Upper lobe of left lung (tissue), 6 donors: ENCODE measurements at regions not wholly inside any gene's neighbourhood (a gene's known extent, or its start where the extent isn't known, plus 50 kb on each side); places are given as distances from the start of the nearest gene placed in this dataset.
"Not testable (repeated sequence)": the region's sequence is repeated elsewhere in the genome, so short reads cannot be mapped to it uniquely, and the experiment has no call there.

Experiments used
- ATAC-seq, 2 donors: fragments of 200-7000 bp; cut with Tn5 transposase; one replicate each; pipeline ENCODE4 v1.9.1; 2022; ENCODE audit warnings: mild to moderate bottlenecking in 2 of 2, moderate library complexity in 2 of 2; ENCODE audit not compliant: low FRiP score in 2 of 2
- DNase-seq, 2 donors: peaks; one replicate each; pipeline ENCODE4 v3.0.0-alpha.2; 2019 to 2020
- H3K27ac ChIP-seq, 4 donors: fragments of 200-600 bp; sonication (generic); one replicate each; pipeline ENCODE4 v1.5.1; 2016 to 2019
- H3K27me3 ChIP-seq, 4 donors: fragments of 200-600 bp; sonication (generic); one replicate each; pipeline ENCODE4 v1.5.1; 2017 to 2019
- H3K36me3 ChIP-seq, 4 donors: fragments of 200-600 bp; sonication (generic); one replicate each; pipeline ENCODE4 v1.5.1; 2016 to 2019
- H3K4me1 ChIP-seq, 4 donors: fragments of 200-600 bp; sonication (generic); one replicate each; pipeline ENCODE4 v1.5.1; 2018 to 2019
- H3K4me3 ChIP-seq, 4 donors: fragments of 200-600 bp; sonication (generic); one replicate each; pipeline ENCODE4 v1.5.1; 2017 to 2019; ENCODE audit warnings: mild to moderate bottlenecking in 2 of 4, moderate library complexity in 1 of 4
- H3K9me3 ChIP-seq, 4 donors: fragments of 200-600 bp; sonication (generic); one replicate each; pipeline ENCODE4 v1.5.1; 2018 to 2019
- CTCF ChIP-seq, 6 experiments: fragments of 450-650 bp in 4 of 6; fragments of 200-600 bp in 2 of 6; sonication (generic) in 2 of 6; IDR thresholded peaks; one replicate each; pipeline ENCODE4 v1.5.1; 2016 to 2019; ENCODE audit warnings: antibody characterized with exemption in 6 of 6
- EP300 ChIP-seq, 4 donors: sonication (generic); formaldehyde crosslinking; IDR thresholded peaks; one replicate each; pipeline ENCODE4 v1.5.1; 2017; ENCODE audit warnings: antibody characterized with exemption in 4 of 4, control low read depth in 2 of 4
- POLR2A ChIP-seq, 4 donors: fragments of 450-650 bp; IDR thresholded peaks; one replicate each; pipeline ENCODE4 v1.5.1; 2016 to 2017; ENCODE audit warnings: antibody characterized with exemption in 4 of 4, mild to moderate bottlenecking in 2 of 4
- POLR2AphosphoS5 ChIP-seq, 2 donors: sonication (generic); formaldehyde crosslinking; IDR thresholded peaks; one replicate each; pipeline ENCODE4 v1.5.1; 2017; ENCODE audit warnings: antibody characterized with exemption in 2 of 2
- WGBS, 2 donors: methylation state at CpG; one replicate each; pipeline ENCODE4 v1.1.5; 2017 to 2018; 5-methylcytosine and 5-hydroxymethylcytosine counted together
- donor health status: DM: no; HTN: no; CAD: no; lungs with moderate emphysema.
- donor health status: DM: no; HTN: yes; CAD: no; lungs with severe emphysema.

DNA sequence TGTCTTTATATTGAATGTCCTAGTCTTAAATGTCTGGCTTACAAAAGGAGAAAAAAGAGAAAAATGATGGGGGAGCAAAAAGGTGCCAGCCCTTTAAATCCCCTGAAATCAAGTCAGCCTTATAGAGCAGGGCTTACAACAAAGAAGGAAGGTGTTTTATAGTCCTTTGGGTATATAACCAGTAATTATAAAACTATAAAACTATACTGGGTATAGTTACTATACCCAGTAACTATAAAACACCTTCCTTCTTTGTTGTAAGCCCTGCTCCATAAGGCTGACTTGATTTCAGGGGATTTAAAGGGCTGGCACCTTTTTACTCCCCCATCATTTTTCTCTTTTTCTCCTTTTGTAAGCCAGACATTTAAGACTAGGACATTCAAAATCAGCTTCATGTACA, 598.0 kb upstream of the SEMA6D start:
- no peaks in the 10 kb centered on the region for H3K36me3 ChIP-seq
- H3K27ac ChIP-seq: no peak overlapping the region
- ATAC-seq (no peak), DNase-seq (no peak)
- no peaks in the 10 kb centered on the region for H3K4me1 ChIP-seq
- TF ChIP-seq POLR2AphosphoS5 (IDR thresholded peaks at IDR 0.05): no peak
- H3K9me3 ChIP-seq: no peaks in the 10 kb centered on the region
- H3K27me3 ChIP-seq: no peaks in the 10 kb centered on the region
- no peak overlapping the region for H3K4me3 ChIP-seq

DNA sequence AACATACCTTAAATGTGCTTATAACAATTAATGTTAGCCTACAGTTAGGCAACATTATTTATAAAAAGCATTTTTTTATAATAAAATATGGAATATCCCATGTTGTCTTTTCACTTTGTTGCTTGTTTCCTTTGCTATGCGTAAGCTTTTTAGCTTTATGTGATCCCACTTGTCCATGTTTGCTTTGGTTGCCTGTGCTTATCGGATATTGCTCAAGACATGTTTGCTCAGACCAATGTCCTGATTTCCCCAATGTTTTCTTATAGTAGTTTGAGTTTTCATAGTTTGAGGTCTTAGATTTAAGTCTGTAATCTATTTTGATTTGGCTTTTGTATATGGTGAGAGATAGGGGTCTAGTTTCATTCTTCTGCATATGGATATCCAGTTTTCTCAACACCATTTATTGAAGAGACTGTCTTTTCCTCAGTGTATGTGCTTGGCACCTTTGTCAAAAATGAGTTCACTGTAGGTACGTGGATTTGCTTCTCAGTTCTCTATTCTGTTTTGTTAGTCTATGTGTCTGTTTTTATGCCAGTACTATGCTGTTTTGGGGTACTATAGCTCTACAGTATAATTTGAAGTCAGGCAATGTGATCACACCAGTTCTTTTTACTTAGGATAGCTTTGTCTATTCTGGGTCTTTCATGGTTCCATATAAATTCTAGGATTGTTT, 592.7 kb upstream of the SEMA6D start:
- Histone ChIP-seq H3K9me3 (peaks cover 0 to 6% (median 0%) of the 10 kb centered on the region in 4 donors), H3K4me3 (no peak overlapping the region)

GRCh38 chr15:47129033-47129432, 588.3 kb upstream of the SEMA6D start:
- WGBS, 2 donors: 77 to 88% methylated on average over 3 of the region's 3 CpGs
- Histone ChIP-seq H3K36me3 (no peaks in the 10 kb centered on the region), H3K27me3 (no peaks in the 10 kb centered on the region), H3K9me3 (peaks cover 0 to 6% (median 0%) of the 10 kb centered on the region in 4 donors), H3K4me1 (no peaks in the 10 kb centered on the region), H3K27ac (no peak overlapping the region), H3K4me3 (no peak overlapping the region)
- ATAC-seq: no peak
- TF ChIP-seq POLR2AphosphoS5 (IDR thresholded peaks at IDR 0.05): no peak
- no peak for TF ChIP-seq EP300 (IDR thresholded peaks at IDR 0.05)
- no peak for TF ChIP-seq CTCF (IDR thresholded peaks at IDR 0.05)
- no peak for TF ChIP-seq POLR2A (IDR thresholded peaks at IDR 0.05)
- DNase-seq: no peak

More for the DNA sequence above, 592.7 kb upstream of the SEMA6D start:
- DNase-seq (no peak), ATAC-seq (no peak)
- 65 to 82% methylated on average over 3 of the region's 3 CpGs for WGBS, 2 donors
- Histone ChIP-seq H3K27ac (no peak overlapping the region), H3K27me3 (no peaks in the 10 kb centered on the region), H3K36me3 (no peaks in the 10 kb centered on the region), H3K4me1 (no peaks in the 10 kb centered on the region)
- TF ChIP-seq POLR2AphosphoS5 (IDR thresholded peaks at IDR 0.05) (no peak), EP300 (IDR thresholded peaks at IDR 0.05) (no peak), CTCF (IDR thresholded peaks at IDR 0.05) (no peak), POLR2A (IDR thresholded peaks at IDR 0.05) (no peak)

DNA sequence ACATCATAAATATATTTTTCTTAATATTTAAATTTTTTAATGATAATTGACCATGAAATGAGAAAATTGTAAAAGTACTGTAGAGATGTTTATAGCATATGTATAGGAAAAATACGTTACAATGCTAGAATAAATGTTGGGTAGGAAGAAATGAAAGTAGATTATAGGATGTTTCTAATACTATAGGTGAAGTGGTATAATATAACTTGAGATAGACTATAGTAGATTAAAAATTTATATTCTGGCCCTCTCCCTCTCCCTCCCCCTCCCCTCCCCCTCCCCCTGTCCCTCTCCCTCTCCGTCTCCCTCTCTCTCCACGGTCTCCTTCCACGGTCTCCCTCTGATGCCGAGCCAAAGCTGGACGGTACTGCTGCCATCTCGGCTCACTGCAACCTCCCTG, 585.9 kb upstream of the SEMA6D start:
- H3K9me3 ChIP-seq, H3K4me3 ChIP-seq, H3K4me1 ChIP-seq, ATAC-seq, H3K27me3 ChIP-seq, H3K36me3 ChIP-seq, H3K27ac ChIP-seq, DNase-seq: not testable (repeated sequence)
- WGBS, 2 donors: 85 to 91% methylated on average over 3 to 5 of the region's 7 CpGs

- Histone ChIP-seq H3K27me3 (no peaks in the 10 kb centered on the region), H3K9me3 (no peaks in the 10 kb centered on the region), H3K4me3 (no peak overlapping the region), H3K4me1 (no peaks in the 10 kb centered on the region), H3K27ac (no peak overlapping the region), H3K36me3 (no peaks in the 10 kb centered on the region)
- no peak for DNase-seq
- TF ChIP-seq POLR2AphosphoS5 (IDR thresholded peaks at IDR 0.05) (no peak), POLR2A (IDR thresholded peaks at IDR 0.05) (no peak), EP300 (IDR thresholded peaks at IDR 0.05) (no peak)
- 67 to 81% methylated on average over 2 of the region's 2 CpGs for WGBS, 2 donors
- ATAC-seq: no peak
These were observed 582.0 kb upstream of the SEMA6D start for GRCh38 chr15:47135267-47135666.

DNA sequence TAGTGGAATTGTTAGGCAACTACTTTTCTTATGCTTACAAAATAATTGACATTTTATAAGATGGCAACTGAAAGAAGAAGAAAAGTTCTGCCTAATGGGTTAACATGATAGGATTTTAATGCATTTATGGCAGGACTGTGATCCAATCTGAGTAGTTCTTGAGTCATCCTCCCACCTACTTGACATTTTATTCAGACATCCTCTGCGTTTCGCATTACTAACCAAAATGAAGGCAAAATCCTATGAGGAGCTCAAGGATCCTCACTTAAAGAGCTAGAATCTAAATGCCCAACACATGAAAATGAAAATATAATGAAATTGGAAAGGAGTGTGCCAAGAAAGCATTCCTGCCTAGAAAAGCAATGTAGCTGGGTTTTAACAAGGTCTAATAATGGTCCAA, 581.1 kb upstream of the SEMA6D start:
- no peak overlapping the region for H3K4me3 ChIP-seq
- WGBS, 2 donors: 82 to 83% methylated on average over 2 of the region's 2 CpGs
- no peaks in the 10 kb centered on the region for H3K27me3 ChIP-seq
- H3K27ac ChIP-seq: no peak overlapping the region
- TF ChIP-seq CTCF (IDR thresholded peaks at IDR 0.05): no peak
- TF ChIP-seq POLR2AphosphoS5 (IDR thresholded peaks at IDR 0.05): no peak
- TF ChIP-seq POLR2A (IDR thresholded peaks at IDR 0.05): no peak
- TF ChIP-seq EP300 (IDR thresholded peaks at IDR 0.05): no peak
- H3K36me3 ChIP-seq: no peaks in the 10 kb centered on the region
- DNase-seq: no peak
- no peaks in the 10 kb centered on the region for H3K4me1 ChIP-seq
- no peaks in the 10 kb centered on the region for H3K9me3 ChIP-seq
- ATAC-seq: no peak
